ENCODE measurements at regions not wholly inside any gene's neighbourhood (a gene's known extent, or its start where the extent isn't known, plus 50 kb on each side); places are given as distances from the start of the nearest gene placed in this dataset.

GRCh38 chr6:165799391-165800153 is 136.5 kb upstream of the PDE10A start:
- TF ChIP-seq FOXM1 (CRISPR knock-in tag; IDR thresholded peaks at IDR 0.05) (no peak), RFX5 (IDR thresholded peaks at IDR 0.05; ENCODE audit: low read depth, low read length) (no peak), RNF219 (CRISPR knock-in tag; IDR thresholded peaks at IDR 0.05) (no peak), IKZF1 (IDR thresholded peaks at IDR 0.05) (no peak), ZNF24 (IDR thresholded peaks at IDR 0.05) (no peak), NPAS2 (CRISPR knock-in tag; IDR thresholded peaks at IDR 0.05; ENCODE audit: borderline replicate concordance) (no peak)
